ENCODE measurements at regions not wholly inside any gene's neighbourhood (a gene's known extent, or its start where the extent isn't known, plus 50 kb on each side); places are given as distances from the start of the nearest gene placed in this dataset.

GRCh38 chr7:54898659-54899340 lies 120.0 kb upstream of the EGFR start:
- Histone ChIP-seq H3K27ac (peak overlapping the region in 1 of 2 donors; percentile 2), H3K36me3 (ENCODE audit: low read depth, missing control alignments) (no peaks in the 10 kb centered on the region), H3K9me3 (no peaks in the 10 kb centered on the region), H3K4me1 (no peaks in the 10 kb centered on the region), H3K27me3 (no peaks in the 10 kb centered on the region), H3K4me3 (no peak overlapping the region)
- intact Hi-C loops (cut with DNase I; ENCODE audit: low total_unique reads) = no loop called here
- WGBS, 2 donors = 44 to 46% methylated on average over 9 of the region's 9 CpGs
- peak; percentile 43 for DNase-seq
- no peak for TF ChIP-seq POLR2A (IDR thresholded peaks at IDR 0.05)
- TF ChIP-seq, protein P1, sequence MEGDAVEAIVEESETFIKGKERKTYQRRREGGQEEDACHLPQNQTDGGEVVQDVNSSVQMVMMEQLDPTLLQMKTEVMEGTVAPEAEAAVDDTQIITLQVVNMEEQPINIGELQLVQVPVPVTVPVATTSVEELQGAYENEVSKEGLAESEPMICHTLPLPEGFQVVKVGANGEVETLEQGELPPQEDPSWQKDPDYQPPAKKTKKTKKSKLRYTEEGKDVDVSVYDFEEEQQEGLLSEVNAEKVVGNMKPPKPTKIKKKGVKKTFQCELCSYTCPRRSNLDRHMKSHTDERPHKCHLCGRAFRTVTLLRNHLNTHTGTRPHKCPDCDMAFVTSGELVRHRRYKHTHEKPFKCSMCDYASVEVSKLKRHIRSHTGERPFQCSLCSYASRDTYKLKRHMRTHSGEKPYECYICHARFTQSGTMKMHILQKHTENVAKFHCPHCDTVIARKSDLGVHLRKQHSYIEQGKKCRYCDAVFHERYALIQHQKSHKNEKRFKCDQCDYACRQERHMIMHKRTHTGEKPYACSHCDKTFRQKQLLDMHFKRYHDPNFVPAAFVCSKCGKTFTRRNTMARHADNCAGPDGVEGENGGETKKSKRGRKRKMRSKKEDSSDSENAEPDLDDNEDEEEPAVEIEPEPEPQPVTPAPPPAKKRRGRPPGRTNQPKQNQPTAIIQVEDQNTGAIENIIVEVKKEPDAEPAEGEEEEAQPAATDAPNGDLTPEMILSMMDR (IDR thresholded peaks at IDR 0.05) = no peak

DNA sequence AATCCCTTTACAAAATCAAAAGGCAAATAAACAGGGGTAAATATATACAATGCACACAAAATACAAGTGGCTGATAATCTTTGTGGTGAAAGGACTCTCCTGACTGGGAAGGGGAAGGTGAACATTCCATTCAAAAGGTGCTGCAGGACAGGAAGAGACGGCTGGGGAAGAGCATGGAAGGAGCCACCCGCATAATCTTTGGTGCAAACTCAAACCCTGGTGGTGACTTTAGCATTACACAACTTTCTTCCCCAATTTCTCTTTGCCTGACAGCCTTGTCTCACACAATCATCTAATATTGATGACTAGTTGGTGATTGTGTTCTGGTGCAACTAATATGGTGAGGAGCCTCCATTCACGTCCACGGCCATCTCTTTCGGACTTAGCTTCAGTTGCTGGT lies 117.0 kb upstream of the EGFR start:
- intact Hi-C loops (cut with DNase I; ENCODE audit: low total_unique reads) = no loop called here
- DNase-seq = no peak
- TF ChIP-seq, protein P1 (IDR thresholded peaks at IDR 0.05) = no peak
- no peak for TF ChIP-seq POLR2A (IDR thresholded peaks at IDR 0.05)
- Histone ChIP-seq H3K27me3 (no peaks in the 10 kb centered on the region), H3K4me1 (no peaks in the 10 kb centered on the region), H3K4me3 (no peak overlapping the region), H3K27ac (no peak overlapping the region), H3K36me3 (ENCODE audit: low read depth, missing control alignments) (no peaks in the 10 kb centered on the region), H3K9me3 (no peaks in the 10 kb centered on the region)
- WGBS, 2 donors = 91 to 92% methylated on average over 5 of the region's 5 CpGs

DNA sequence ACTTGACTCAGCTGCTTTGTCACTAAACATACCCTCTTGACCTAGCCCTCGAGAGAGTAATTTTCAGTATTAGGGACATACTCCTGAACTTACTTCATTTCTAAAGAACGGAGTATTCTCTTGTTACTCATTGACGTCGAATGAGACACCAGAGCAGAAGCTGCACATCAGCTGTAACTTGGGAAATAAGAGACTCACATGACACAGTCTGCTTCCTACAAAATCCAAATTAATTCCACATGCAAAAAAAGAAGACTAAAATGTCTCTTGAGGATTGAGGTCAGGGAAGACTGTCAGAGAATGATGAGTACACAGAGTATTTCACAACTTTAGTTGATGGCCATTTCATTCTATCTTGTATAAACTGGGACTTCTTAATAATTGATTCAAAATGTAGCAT lies 114.7 kb upstream of the EGFR start:
- WGBS, 2 donors = 53 to 69% methylated on average over 4 of the region's 4 CpGs
- H3K9me3 ChIP-seq = no peaks in the 10 kb centered on the region
- intact Hi-C loops (cut with DNase I; ENCODE audit: low total_unique reads) = no loop called here
- no peak overlapping the region for H3K27ac ChIP-seq
- H3K27me3 ChIP-seq = no peaks in the 10 kb centered on the region
- H3K4me3 ChIP-seq = no peak overlapping the region
- no peaks in the 10 kb centered on the region for H3K36me3 ChIP-seq (ENCODE audit: low read depth, missing control alignments)
- DNase-seq = no peak
- H3K4me1 ChIP-seq = no peaks in the 10 kb centered on the region
- TF ChIP-seq, protein P1 (IDR thresholded peaks at IDR 0.05) = no peak
- TF ChIP-seq POLR2A (IDR thresholded peaks at IDR 0.05) = no peak

- Histone ChIP-seq H3K27me3 (no peaks in the 10 kb centered on the region), H3K27ac (no peak overlapping the region), H3K4me3 (no peak overlapping the region), H3K4me1 (no peaks in the 10 kb centered on the region), H3K9me3 (no peaks in the 10 kb centered on the region), H3K36me3 (ENCODE audit: low read depth, missing control alignments) (no peaks in the 10 kb centered on the region)
- 89 to 91% methylated on average over 7 of the region's 7 CpGs for WGBS, 2 donors
- DNase-seq = no peak
- TF ChIP-seq, protein P1 (IDR thresholded peaks at IDR 0.05) = no peak
- no peak for TF ChIP-seq POLR2A (IDR thresholded peaks at IDR 0.05)
- intact Hi-C loops (cut with DNase I; ENCODE audit: low total_unique reads) = no loop called here
Measured at GRCh38 chr7:54904986-54905385, 113.8 kb upstream of the EGFR start.

- Histone ChIP-seq H3K4me3 (no peak overlapping the region), H3K9me3 (no peaks in the 10 kb centered on the region), H3K27me3 (no peaks in the 10 kb centered on the region), H3K36me3 (ENCODE audit: low read depth, missing control alignments) (no peaks in the 10 kb centered on the region), H3K4me1 (no peaks in the 10 kb centered on the region), H3K27ac (no peak overlapping the region)
- WGBS, 2 donors = 86 to 92% methylated on average over 4 of the region's 4 CpGs
- intact Hi-C loops (cut with DNase I; ENCODE audit: low total_unique reads) = no loop called here
- no peak for DNase-seq
- TF ChIP-seq POLR2A (IDR thresholded peaks at IDR 0.05) = no peak
- TF ChIP-seq, protein P1 (IDR thresholded peaks at IDR 0.05) = no peak
Measured at GRCh38 chr7:54906963-54907362, 111.9 kb upstream of the EGFR start.
